Tibial nerve (tissue), 3 donors: ENCODE measurements at regions not wholly inside any gene's neighbourhood (a gene's known extent, or its start where the extent isn't known, plus 50 kb on each side); places are given as distances from the start of the nearest gene placed in this dataset.

Source experiments
- CTCF ChIP-seq, 5 experiments: fragments of 200-600 bp in 3 of 5; fragments of 450-650 bp in 2 of 5; sonication (generic) in 3 of 5; IDR thresholded peaks; one replicate each; pipeline ENCODE4 v1.5.1; 2016 to 2019; ENCODE audit warnings: antibody characterized with exemption in 5 of 5, mild to moderate bottlenecking in 3 of 5, moderate library complexity in 2 of 5
- POLR2A ChIP-seq, 2 donors: fragments of 450-650 bp; IDR thresholded peaks; one replicate each; pipeline ENCODE4 v1.6.1; 2017; ENCODE audit warnings: antibody characterized with exemption in 2 of 2, mild to moderate bottlenecking in 2 of 2, moderate library complexity in 2 of 2

DNA sequence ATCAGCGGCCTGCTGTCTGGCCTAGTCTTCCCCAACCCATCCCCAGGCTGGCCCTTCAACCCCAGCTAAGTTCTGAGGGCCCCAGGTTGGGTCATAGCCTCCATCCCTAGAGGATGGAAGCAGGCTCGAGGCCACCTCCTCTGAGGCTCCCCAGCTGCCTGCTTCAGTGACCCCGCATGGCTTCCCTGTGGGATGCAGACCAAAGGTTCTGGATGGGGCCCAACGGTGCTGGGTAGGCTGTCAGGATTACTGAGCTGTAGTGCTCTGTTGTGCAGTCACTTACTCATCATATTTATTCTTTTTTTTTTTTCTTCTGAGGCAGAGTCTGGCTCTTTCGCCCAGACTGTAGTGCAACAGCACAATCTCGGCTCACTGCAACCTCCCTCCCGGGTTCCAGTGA, 92.0 kb downstream of the IRF2BPL start:
- no peak for TF ChIP-seq POLR2A (IDR thresholded peaks at IDR 0.05)
- no peak for TF ChIP-seq CTCF (IDR thresholded peaks at IDR 0.05)
